Hepatocyte (in vitro differentiated cells): ENCODE measurements at regions not wholly inside any gene's neighbourhood (a gene's known extent, or its start where the extent isn't known, plus 50 kb on each side); places are given as distances from the start of the nearest gene placed in this dataset.
A peak's percentile ranks its signal among the peaks of the same experiment; 100 is the strongest.
"Not testable (repeated sequence)": the region's sequence is repeated elsewhere in the genome, so short reads cannot be mapped to it uniquely, and the experiment has no call there.

Experiments used
- DNase-seq: peaks from one replicate; pipeline ENCODE4 v3.0.0-alpha.2; 2016; ENCODE audit warnings: low spot score
- H2AFZ ChIP-seq: fragments of 200-600 bp; sonication (generic); 2 replicates; pipeline ENCODE4 v1.6.0; 2016; ENCODE audit warnings: antibody characterized with exemption, mild to moderate bottlenecking
- H3K27ac ChIP-seq: fragments of 200-600 bp; sonication (generic); 2 replicates; pipeline ENCODE4 v1.5.1; 2016; ENCODE audit warnings: mild to moderate bottlenecking
- H3K27me3 ChIP-seq: fragments of 200-600 bp; sonication (generic); 2 replicates; pipeline ENCODE4 v1.6.1; 2016
- H3K36me3 ChIP-seq: fragments of 200-600 bp; sonication (generic); replicated peaks from 2 replicates; pipeline ENCODE4 v1.5.1; 2016; ENCODE audit warnings: low read depth; ENCODE audit not compliant: insufficient read depth
- H3K4me1 ChIP-seq: fragments of 200-600 bp; sonication (generic); 2 replicates; pipeline ENCODE4 v1.5.1; 2016; ENCODE audit warnings: mild to moderate bottlenecking, moderate library complexity; ENCODE audit not compliant: insufficient read depth
- H3K4me2 ChIP-seq: fragments of 200-600 bp; sonication (generic); 2 replicates; pipeline ENCODE4 v1.6.0; 2016
- H3K4me3 ChIP-seq: fragments of 200-600 bp; sonication (generic); 2 replicates; pipeline ENCODE4 v1.5.1; 2016; ENCODE audit warnings: mild to moderate bottlenecking
- H3K79me2 ChIP-seq: fragments of 200-600 bp; sonication (generic); 2 replicates; pipeline ENCODE4 v1.6.0; 2017; ENCODE audit warnings: mild to moderate bottlenecking
- H3K9me2 ChIP-seq: fragments of 200-600 bp; sonication (generic); replicated peaks from 2 replicates; pipeline ENCODE4 v1.6.0; 2017; ENCODE audit warnings: mild to moderate bottlenecking; ENCODE audit not compliant: insufficient read depth
- H3K9me3 ChIP-seq: fragments of 200-600 bp; sonication (generic); 2 replicates; pipeline ENCODE4 v1.5.1; 2016; ENCODE audit warnings: low read depth, mild to moderate bottlenecking
- H4K20me1 ChIP-seq: fragments of 200-600 bp; sonication (generic); 2 replicates; pipeline ENCODE4 v1.6.0; 2016; ENCODE audit warnings: mild to moderate bottlenecking; ENCODE audit not compliant: insufficient read depth, poor library complexity, severe bottlenecking
- EZH2 ChIP-seq: fragments of 200-600 bp; sonication (generic); IDR thresholded peaks from 2 replicates; pipeline ENCODE4 v1.6.1; 2016; ENCODE audit warnings: antibody characterized with exemption, mild to moderate bottlenecking, borderline replicate concordance
- EZH2phosphoT487 ChIP-seq: fragments of 200-600 bp; sonication (generic); IDR thresholded peaks from one replicate; pipeline ENCODE4 v1.6.1; 2018; ENCODE audit warnings: antibody characterized with exemption, mild to moderate bottlenecking, low read depth, moderate library complexity; ENCODE audit not compliant: unreplicated experiment, severe bottlenecking
- WGBS: methylation state at CpG from one replicate; pipeline ENCODE4 v1.1.6; 2016; ENCODE audit warnings: low lambda C conversion rate; ENCODE audit errors: missing lambda C conversion rate; 5-methylcytosine and 5-hydroxymethylcytosine counted together
- TF ChIP-seq, protein P1 (sequence below): fragments of 200-600 bp; sonication (generic); IDR thresholded peaks from 2 replicates; pipeline ENCODE4 v1.5.1; 2016; ENCODE audit warnings: antibody characterized with exemption, mild to moderate bottlenecking; ENCODE audit not compliant: poor library complexity

DNA sequence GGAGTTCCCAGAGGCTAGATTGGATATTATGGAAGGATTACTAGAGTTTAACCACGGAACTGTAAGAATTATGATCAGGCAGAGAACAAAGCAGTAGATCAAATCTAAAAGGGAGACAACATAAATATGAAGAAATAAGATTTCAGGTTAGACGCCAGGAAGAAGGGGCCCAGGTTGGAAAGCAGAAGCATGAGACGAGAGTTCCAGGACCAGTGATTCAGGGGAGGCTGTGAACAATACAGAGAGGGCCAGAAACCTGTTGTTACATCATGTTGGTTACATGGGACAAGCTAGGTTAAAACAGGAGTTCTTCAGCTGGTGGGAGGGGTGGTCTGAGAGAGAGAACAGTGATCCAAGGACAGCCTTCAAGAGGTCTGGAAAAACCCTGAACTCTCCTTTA is 128.4 kb upstream of the MROH9 start:
- 68% methylated on average over 3 of the region's 3 CpGs for WGBS
- no peaks in the 10 kb centered on the region for H3K27me3 ChIP-seq
- peak overlapping the region; percentile 50 for H3K27ac ChIP-seq
- H3K4me3 ChIP-seq, result no peak overlapping the region
- H3K4me2 ChIP-seq, result no peak overlapping the region
- no peak for DNase-seq
- H3K9me3 ChIP-seq, result no peaks in the 10 kb centered on the region
- H3K9me2 ChIP-seq, result no peaks in the 10 kb centered on the region
- no peaks in the 10 kb centered on the region for H3K36me3 ChIP-seq
- no peaks in the 10 kb centered on the region for H4K20me1 ChIP-seq
- H2AFZ ChIP-seq, result no peak overlapping the region
- peaks cover 8% of the 10 kb centered on the region for H3K4me1 ChIP-seq
- no peaks in the 10 kb centered on the region for H3K79me2 ChIP-seq
- no peak for TF ChIP-seq EZH2phosphoT487
- TF ChIP-seq, protein P1, sequence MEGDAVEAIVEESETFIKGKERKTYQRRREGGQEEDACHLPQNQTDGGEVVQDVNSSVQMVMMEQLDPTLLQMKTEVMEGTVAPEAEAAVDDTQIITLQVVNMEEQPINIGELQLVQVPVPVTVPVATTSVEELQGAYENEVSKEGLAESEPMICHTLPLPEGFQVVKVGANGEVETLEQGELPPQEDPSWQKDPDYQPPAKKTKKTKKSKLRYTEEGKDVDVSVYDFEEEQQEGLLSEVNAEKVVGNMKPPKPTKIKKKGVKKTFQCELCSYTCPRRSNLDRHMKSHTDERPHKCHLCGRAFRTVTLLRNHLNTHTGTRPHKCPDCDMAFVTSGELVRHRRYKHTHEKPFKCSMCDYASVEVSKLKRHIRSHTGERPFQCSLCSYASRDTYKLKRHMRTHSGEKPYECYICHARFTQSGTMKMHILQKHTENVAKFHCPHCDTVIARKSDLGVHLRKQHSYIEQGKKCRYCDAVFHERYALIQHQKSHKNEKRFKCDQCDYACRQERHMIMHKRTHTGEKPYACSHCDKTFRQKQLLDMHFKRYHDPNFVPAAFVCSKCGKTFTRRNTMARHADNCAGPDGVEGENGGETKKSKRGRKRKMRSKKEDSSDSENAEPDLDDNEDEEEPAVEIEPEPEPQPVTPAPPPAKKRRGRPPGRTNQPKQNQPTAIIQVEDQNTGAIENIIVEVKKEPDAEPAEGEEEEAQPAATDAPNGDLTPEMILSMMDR, result no peak
- TF ChIP-seq EZH2, result no peak

DNA sequence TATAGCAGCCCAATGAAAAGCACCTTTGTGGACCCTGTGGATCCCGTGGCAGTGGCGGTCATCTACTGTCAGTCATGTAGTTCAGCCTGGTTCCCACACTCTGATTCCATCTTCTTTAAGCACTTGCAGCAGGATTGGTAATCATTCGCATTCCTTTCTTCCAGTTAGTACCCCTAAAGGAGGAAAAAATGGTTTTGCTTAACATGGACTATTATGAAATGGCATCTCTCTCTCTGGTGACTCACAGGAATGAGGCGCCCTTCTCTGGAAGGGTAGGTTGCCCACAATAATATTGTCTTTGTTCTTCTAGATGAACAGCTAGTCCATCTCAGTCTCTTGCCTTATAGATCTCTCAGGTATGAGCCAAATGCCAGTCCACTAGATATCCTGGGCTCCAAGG is 127.9 kb upstream of the MROH9 start:
- peaks cover 8% of the 10 kb centered on the region for H3K4me1 ChIP-seq
- no peaks in the 10 kb centered on the region for H3K36me3 ChIP-seq
- no peaks in the 10 kb centered on the region for H4K20me1 ChIP-seq
- no peak overlapping the region for H3K4me2 ChIP-seq
- no peaks in the 10 kb centered on the region for H3K27me3 ChIP-seq
- no peak overlapping the region for H2AFZ ChIP-seq
- no peak for DNase-seq
- H3K79me2 ChIP-seq, result no peaks in the 10 kb centered on the region
- H3K27ac ChIP-seq, result peak overlapping the region; percentile 50
- no peaks in the 10 kb centered on the region for H3K9me2 ChIP-seq
- no peaks in the 10 kb centered on the region for H3K9me3 ChIP-seq
- WGBS, result 95% methylated on average over 4 of the region's 4 CpGs
- TF ChIP-seq, protein P1, result no peak
- TF ChIP-seq EZH2phosphoT487, result no peak
- TF ChIP-seq EZH2, result no peak
- H3K4me3 ChIP-seq, result no peak overlapping the region

DNA sequence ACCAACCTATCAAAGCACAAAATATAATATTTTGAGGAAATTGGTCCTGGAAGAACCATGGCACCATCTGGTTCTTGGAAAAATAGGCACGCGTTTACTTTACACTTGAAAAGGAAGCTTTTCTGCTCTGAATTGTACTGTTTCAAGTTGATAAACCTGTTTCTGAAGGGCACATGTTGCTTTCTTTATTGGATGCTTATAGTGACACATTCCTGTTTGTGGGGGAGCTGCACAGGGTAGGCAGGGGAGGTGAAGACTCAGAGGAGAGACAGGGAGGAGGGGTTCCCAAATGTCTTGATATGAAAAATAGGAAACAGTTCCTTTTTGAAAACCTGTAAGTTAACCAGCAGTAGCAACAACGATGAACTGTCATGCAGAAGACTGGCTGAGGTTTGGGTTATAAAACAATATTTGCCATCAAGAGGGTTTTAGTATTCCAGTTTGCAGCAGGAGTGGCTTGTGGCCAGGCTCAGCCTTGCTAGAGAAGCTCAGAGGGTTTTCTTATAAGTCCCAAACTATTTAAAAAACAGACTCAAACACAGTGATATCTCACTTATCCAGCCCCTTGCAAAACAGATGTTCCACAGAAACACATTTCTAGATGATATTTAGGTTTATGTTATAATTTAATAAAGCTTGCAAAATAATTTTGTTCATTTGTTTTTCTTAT is 127.0 kb upstream of the MROH9 start:
- H2AFZ ChIP-seq, result no peak overlapping the region
- no peaks in the 10 kb centered on the region for H3K79me2 ChIP-seq

DNA sequence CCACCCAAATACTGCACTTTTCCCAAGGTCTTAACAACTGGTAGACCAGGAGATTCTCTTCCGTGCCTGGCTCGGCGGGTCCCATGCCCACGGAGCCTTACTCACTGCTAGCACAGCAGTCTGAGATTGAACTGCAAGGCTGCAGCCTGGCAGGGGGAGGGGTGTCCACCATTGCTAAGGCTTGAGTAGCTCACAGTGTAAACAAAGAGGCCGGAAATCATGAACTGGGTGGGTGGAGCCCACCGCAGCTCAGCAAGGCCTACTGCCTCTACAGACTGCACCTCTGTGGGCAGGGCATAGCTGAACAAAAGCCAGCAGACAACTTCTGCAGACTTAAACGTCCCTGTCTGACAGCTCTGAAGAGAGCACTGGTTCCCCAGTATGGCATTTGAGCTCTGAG is 124.3 kb upstream of the MROH9 start:
- not testable (repeated sequence) for H2AFZ ChIP-seq, H3K4me3 ChIP-seq, H3K79me2 ChIP-seq, H4K20me1 ChIP-seq, DNase-seq, H3K4me1 ChIP-seq, H3K4me2 ChIP-seq, H3K36me3 ChIP-seq, H3K9me3 ChIP-seq, H3K27ac ChIP-seq, H3K27me3 ChIP-seq, H3K9me2 ChIP-seq
- WGBS, result 83% methylated on average over 7 of the region's 7 CpGs

More for the DNA sequence above, 127.0 kb upstream of the MROH9 start:
- TF ChIP-seq, protein P1, result no peak
- no peak for TF ChIP-seq EZH2
- no peak for TF ChIP-seq EZH2phosphoT487
- no peak overlapping the region for H3K4me3 ChIP-seq
- H3K9me2 ChIP-seq, result no peaks in the 10 kb centered on the region
- H3K4me2 ChIP-seq, result no peak overlapping the region
- H3K36me3 ChIP-seq, result no peaks in the 10 kb centered on the region
- H3K27ac ChIP-seq, result no peak overlapping the region
- H3K27me3 ChIP-seq, result no peaks in the 10 kb centered on the region
- no peak for DNase-seq
- no peaks in the 10 kb centered on the region for H3K9me3 ChIP-seq
- WGBS, result 76% methylated on average over 3 of the region's 3 CpGs
- peaks cover 8% of the 10 kb centered on the region for H3K4me1 ChIP-seq
- H4K20me1 ChIP-seq, result no peaks in the 10 kb centered on the region
